Dermis blood vessel endothelial cell (primary cell): ENCODE measurements at regions not wholly inside any gene's neighbourhood (a gene's known extent, or its start where the extent isn't known, plus 50 kb on each side); places are given as distances from the start of the nearest gene placed in this dataset.
"Not testable (repeated sequence)": the region's sequence is repeated elsewhere in the genome, so short reads cannot be mapped to it uniquely, and the experiment has no call there.

Experiments
- DNase-seq: peaks from one replicate; pipeline ENCODE4 v3.0.0; 2010

DNA sequence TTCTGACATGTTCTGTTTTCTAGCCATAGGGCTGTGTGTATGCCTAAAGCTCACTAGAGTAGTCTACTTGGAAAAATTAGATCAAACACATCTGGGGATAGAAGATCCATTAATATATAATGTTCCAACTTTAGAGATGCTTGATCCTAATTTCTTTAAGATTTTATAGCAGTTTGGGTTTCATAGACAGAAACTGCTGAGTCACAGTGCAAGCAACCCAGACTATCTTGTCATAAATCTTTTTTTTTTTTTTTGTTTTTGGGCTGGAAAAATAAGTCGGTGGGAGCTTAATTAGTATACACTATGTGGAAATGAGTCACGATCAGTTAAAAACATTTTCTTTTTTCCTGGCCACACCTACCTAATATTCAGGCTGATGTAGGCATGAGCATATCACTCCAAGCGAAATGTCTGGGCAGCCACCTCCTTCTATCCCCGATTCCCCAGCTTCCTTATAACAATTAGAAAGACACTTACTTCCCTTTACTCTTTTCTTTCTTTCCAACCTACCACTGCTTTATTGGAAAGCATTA, 58.2 kb upstream of the CASK start:
- no peak for DNase-seq

DNA sequence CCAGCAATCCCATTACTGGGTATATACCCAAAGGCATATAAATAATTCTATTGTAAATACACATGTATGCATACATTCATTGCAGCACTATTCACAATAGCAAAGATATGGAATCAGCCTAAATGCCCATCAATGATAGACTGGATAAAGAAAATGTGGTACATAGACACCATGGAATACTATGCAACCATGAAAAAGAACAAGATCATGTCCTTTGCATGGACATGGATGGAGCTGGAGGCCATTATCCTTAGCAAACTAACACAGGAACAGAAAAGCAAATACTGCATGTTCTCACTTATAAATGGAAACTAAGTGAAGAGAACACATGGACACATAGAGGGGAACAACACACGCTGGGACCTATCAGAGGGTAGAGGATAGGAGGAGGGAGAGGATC, 51.3 kb upstream of the CASK start:
- not testable (repeated sequence) for DNase-seq

DNA sequence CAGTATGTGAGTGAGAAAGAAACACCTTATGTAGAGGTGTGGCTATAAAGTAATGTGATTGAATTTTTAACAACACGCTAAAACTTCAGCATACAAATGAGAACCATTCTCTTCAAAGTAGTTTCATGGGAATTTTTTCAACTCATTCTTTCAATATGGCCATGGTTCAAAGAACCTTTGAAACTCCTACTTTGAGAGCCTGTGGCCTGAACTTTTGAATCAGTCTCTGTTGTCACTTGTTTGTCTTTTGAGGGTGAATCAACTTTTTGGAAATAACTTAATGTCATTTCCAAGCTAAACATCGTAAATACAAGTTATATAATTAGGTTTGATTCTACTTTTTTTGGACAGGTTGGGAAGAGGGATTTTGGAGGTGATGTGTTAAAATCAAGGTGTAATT, 49.9 kb upstream of the CASK start:
- DNase-seq, result no peak
